Thyroid gland (tissue), 4 donors: ENCODE measurements at regions not wholly inside any gene's neighbourhood (a gene's known extent, or its start where the extent isn't known, plus 50 kb on each side); places are given as distances from the start of the nearest gene placed in this dataset.

Experiments used
- POLR2A ChIP-seq, 2 donors: fragments of 450-650 bp; IDR thresholded peaks; one replicate each; pipeline ENCODE4 v1.6.1; 2017; ENCODE audit warnings: antibody characterized with exemption in 2 of 2, mild to moderate bottlenecking in 2 of 2, moderate library complexity in 1 of 2
- TF ChIP-seq, protein P1 (sequence below), 6 experiments: fragments of 200-600 bp in 3 of 6; fragments of 450-650 bp in 3 of 6; sonication (generic) in 3 of 6; IDR thresholded peaks; one replicate each; pipeline ENCODE4 v1.5.1; 2016 to 2019; ENCODE audit warnings: antibody characterized with exemption in 6 of 6, mild to moderate bottlenecking in 2 of 6, inconsistent platforms in 1 of 6, moderate library complexity in 1 of 6

DNA sequence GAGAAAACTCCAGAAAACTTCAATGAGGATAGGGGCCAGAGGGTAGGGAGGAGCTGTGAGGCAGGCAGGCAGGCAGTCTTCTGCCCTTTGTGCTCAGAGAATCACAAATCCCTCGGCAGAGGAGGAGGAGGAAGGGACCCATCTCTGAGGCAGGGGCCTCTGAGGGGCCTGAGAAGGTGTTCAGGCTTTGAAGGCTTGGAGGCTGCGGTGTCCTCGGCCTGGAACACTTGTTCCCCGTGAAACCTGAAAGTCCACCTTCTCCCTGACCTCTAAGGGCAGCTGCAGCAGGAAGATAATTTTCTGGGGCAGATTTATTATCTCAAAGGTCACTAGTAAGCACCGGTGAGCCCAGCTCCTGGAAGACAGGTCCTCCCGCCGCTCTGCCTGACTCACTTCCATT is 200.3 kb upstream of the BCOR start:
- TF ChIP-seq POLR2A (IDR thresholded peaks at IDR 0.05), result no peak
- TF ChIP-seq, protein P1, sequence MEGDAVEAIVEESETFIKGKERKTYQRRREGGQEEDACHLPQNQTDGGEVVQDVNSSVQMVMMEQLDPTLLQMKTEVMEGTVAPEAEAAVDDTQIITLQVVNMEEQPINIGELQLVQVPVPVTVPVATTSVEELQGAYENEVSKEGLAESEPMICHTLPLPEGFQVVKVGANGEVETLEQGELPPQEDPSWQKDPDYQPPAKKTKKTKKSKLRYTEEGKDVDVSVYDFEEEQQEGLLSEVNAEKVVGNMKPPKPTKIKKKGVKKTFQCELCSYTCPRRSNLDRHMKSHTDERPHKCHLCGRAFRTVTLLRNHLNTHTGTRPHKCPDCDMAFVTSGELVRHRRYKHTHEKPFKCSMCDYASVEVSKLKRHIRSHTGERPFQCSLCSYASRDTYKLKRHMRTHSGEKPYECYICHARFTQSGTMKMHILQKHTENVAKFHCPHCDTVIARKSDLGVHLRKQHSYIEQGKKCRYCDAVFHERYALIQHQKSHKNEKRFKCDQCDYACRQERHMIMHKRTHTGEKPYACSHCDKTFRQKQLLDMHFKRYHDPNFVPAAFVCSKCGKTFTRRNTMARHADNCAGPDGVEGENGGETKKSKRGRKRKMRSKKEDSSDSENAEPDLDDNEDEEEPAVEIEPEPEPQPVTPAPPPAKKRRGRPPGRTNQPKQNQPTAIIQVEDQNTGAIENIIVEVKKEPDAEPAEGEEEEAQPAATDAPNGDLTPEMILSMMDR (IDR thresholded peaks at IDR 0.05), result no peak
